Calu3 (cell line): ENCODE measurements at regions not wholly inside any gene's neighbourhood (a gene's known extent, or its start where the extent isn't known, plus 50 kb on each side); places are given as distances from the start of the nearest gene placed in this dataset.

ENCODE experiments used
- BruUV-seq: library from RNA; stranded (reverse); fragments of 400-500 nt; replicated peaks from 2 replicates; lab custom pipeline; 2021; lab: Mats Ljungman, UMichigan
- CTCF ChIA-PET: fragments of 300-600 bp; sonication (Branson Sonifier 250); formaldehyde crosslinking; loops from one replicate; lab custom pipeline; 2022; ENCODE audit warnings: antibody characterized with exemption; lab: Charles Lee
- DNase-seq: peaks from one replicate; pipeline ENCODE4 v3.0.0; 2022
- H3K27ac Mint-ChIP-seq: one replicate; pipeline ENCODE4 v1.8.0; 2022; ENCODE audit warnings: mixed read lengths; ENCODE audit not compliant: unreplicated experiment
- H3K27me3 Mint-ChIP-seq: one replicate; pipeline ENCODE4 v1.8.0; 2022; ENCODE audit warnings: mixed read lengths; ENCODE audit not compliant: unreplicated experiment
- H3K36me3 Mint-ChIP-seq: one replicate; pipeline ENCODE4 v1.8.0; 2022; ENCODE audit warnings: mild to moderate bottlenecking, moderate library complexity, mixed read lengths; ENCODE audit not compliant: insufficient read depth, unreplicated experiment
- H3K4me1 Mint-ChIP-seq: one replicate; pipeline ENCODE4 v1.8.0; 2022; ENCODE audit warnings: mild to moderate bottlenecking, low read depth, mixed read lengths; ENCODE audit not compliant: unreplicated experiment
- H3K4me3 Mint-ChIP-seq: one replicate; pipeline ENCODE4 v1.8.0; 2022; ENCODE audit warnings: mild to moderate bottlenecking, low read depth, moderate library complexity, mixed read lengths; ENCODE audit not compliant: unreplicated experiment
- H3K9me3 Mint-ChIP-seq: one replicate; pipeline ENCODE4 v1.8.0; 2022; ENCODE audit warnings: low read depth, mixed read lengths; ENCODE audit not compliant: unreplicated experiment
- intact Hi-C: fragments of 100-400 bp; cut with micrococcal nuclease; formaldehyde crosslinking; loops from one replicate; pipeline ENCODE4 v1.10.0; 2022; ENCODE audit not compliant: unreplicated experiment
- TF ChIP-seq, protein P1 (sequence below): fragments of 200-600 bp; IDR thresholded peaks from one replicate; pipeline ENCODE4 v1.8.0; 2022; ENCODE audit warnings: antibody characterized with exemption; ENCODE audit not compliant: unreplicated experiment

DNA sequence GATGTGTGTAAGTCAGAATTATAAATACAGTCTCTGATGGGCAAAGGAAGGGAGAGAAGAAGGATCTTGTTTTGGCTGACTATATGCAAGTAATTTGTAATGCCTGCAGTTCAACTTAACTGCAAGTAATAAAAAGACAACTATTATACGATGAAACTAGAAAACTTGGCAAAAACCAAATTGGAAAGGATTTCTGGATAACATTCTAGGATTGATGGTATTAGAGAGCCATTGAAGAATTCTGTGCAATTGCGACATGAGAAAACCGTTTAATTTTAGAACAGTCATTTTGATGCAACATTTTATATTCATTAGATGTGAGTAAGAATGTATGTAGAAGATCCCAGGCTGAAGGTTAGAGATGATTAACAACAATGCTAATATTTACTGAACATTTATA lies 1334.1 kb downstream of the EFNB2 start:
- Mint-ChIP-seq H3K27ac (no peak overlapping the region), H3K4me1 (no peaks in the 10 kb centered on the region), H3K4me3 (no peak overlapping the region), H3K9me3 (no peaks in the 10 kb centered on the region), H3K27me3 (no peaks in the 10 kb centered on the region), H3K36me3 (no peaks in the 10 kb centered on the region)
- CTCF ChIA-PET, result no interaction called here
- DNase-seq, result no peak
- TF ChIP-seq, protein P1, sequence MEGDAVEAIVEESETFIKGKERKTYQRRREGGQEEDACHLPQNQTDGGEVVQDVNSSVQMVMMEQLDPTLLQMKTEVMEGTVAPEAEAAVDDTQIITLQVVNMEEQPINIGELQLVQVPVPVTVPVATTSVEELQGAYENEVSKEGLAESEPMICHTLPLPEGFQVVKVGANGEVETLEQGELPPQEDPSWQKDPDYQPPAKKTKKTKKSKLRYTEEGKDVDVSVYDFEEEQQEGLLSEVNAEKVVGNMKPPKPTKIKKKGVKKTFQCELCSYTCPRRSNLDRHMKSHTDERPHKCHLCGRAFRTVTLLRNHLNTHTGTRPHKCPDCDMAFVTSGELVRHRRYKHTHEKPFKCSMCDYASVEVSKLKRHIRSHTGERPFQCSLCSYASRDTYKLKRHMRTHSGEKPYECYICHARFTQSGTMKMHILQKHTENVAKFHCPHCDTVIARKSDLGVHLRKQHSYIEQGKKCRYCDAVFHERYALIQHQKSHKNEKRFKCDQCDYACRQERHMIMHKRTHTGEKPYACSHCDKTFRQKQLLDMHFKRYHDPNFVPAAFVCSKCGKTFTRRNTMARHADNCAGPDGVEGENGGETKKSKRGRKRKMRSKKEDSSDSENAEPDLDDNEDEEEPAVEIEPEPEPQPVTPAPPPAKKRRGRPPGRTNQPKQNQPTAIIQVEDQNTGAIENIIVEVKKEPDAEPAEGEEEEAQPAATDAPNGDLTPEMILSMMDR, result no peak
- no TSS peak for BruUV-seq
- intact Hi-C loops, result loop anchor here (5.0 kb wide), 2 partner anchors 629 to 1319 kb away; no protein-coding TSS in a partner anchor

- no peak for DNase-seq
- H3K27ac Mint-ChIP-seq, result no peak overlapping the region
- CTCF ChIA-PET, result no interaction called here
- BruUV-seq, result no TSS peak
- TF ChIP-seq, protein P1, result no peak
- H3K9me3 Mint-ChIP-seq, result no peaks in the 10 kb centered on the region
- no peaks in the 10 kb centered on the region for H3K36me3 Mint-ChIP-seq
- H3K27me3 Mint-ChIP-seq, result no peaks in the 10 kb centered on the region
- H3K4me1 Mint-ChIP-seq, result no peaks in the 10 kb centered on the region
- intact Hi-C loops, result loop anchor here (5.0 kb wide), 2 partner anchors 628 to 1318 kb away; no protein-coding TSS in a partner anchor
- H3K4me3 Mint-ChIP-seq, result no peak overlapping the region
These were observed 1335.3 kb downstream of the EFNB2 start for GRCh38 chr13:105200181-105200580.

DNA sequence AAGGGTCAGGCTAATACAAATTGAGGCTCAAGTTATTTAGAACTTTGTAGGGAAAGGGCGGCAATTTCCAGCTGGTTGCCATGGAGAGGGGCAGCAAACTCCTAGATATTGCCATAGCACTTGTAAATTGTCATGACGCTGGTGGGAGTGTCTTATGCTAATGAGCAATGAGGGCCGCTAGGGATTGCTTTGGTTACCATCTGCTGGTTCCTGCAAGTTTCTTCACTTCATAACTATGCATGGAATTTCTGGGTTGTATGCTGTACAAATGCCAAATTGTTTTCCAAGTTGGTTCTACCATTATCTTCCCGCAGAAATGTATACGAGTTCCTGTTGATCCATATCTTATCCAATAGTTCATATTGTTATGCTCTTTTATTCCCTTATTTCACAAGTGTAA lies 1339.4 kb downstream of the EFNB2 start:
- CTCF ChIA-PET, result no interaction called here
- TF ChIP-seq, protein P1, result no peak
- H3K27ac Mint-ChIP-seq, result no peak overlapping the region

DNA sequence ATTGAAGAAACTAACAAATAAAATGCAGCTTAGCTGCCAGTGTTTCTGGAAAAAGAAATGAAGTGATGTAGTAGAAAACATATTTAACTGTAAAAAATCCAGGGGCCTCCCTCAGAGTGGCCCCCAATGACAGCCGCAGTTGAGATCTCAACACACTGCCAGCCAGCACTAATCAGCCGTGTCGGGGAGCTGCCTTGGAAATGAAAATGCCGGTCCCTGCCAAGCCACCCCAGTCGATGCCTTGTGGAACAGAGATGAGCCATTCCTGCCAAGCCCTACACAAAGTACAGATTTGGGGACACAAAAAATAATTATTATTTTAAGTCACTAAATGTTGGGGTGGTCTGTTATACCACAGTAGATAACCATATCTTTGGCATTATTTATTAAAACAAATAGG lies 1342.4 kb downstream of the EFNB2 start:
- Mint-ChIP-seq H3K4me1 (no peaks in the 10 kb centered on the region), H3K9me3 (no peaks in the 10 kb centered on the region), H3K4me3 (no peak overlapping the region), H3K27me3 (no peaks in the 10 kb centered on the region), H3K27ac (no peak overlapping the region), H3K36me3 (no peaks in the 10 kb centered on the region)
- no TSS peak for BruUV-seq
- TF ChIP-seq, protein P1, result no peak
- no peak for DNase-seq
- CTCF ChIA-PET, result no interaction called here
- intact Hi-C loops, result no loop called here

More for the DNA sequence above, 1339.4 kb downstream of the EFNB2 start:
- Mint-ChIP-seq H3K9me3 (no peaks in the 10 kb centered on the region), H3K36me3 (no peaks in the 10 kb centered on the region), H3K4me1 (no peaks in the 10 kb centered on the region), H3K27me3 (no peaks in the 10 kb centered on the region), H3K4me3 (no peak overlapping the region)
- intact Hi-C loops, result no loop called here
- no peak for DNase-seq
- BruUV-seq, result no TSS peak
